ENCODE measurements at regions not wholly inside any gene's neighbourhood (a gene's known extent, or its start where the extent isn't known, plus 50 kb on each side); places are given as distances from the start of the nearest gene placed in this dataset.

DNA sequence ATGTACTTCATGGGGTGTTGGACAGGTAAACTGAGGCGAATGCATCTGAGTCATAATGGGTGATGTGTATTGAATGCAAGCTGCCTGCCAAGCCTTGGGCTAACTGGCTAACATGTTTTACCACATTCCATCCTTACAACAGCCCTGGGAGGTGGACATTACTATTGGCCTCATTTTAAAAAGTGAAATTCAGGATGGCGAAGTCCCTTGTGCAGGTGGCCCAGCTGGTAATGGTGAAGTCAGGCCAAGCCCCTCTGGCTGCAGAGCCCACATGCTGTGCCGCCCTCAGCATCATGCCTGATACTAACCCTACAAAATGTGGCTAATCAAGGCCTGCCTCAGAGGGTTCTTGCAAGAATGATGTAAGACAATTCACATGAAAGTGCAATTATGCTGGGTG, 60.0 kb upstream of the CHD2 start:
- TF ChIP-seq SPI1 (IDR thresholded peaks at IDR 0.05; ENCODE audit: low read depth, low read length), result no peak
- no peak for TF ChIP-seq POLR2A (IDR thresholded peaks at IDR 0.05; ENCODE audit: low read depth, low read length)
- no peak for TF ChIP-seq POLR2AphosphoS5 (IDR thresholded peaks at IDR 0.05; ENCODE audit: low read depth, low read length)
- no peak for TF ChIP-seq TAF1 (IDR thresholded peaks at IDR 0.05; ENCODE audit: low read depth, low read length)
- no peak for TF ChIP-seq POU2F2 (IDR thresholded peaks at IDR 0.05; ENCODE audit: low read depth, low read length)

All from GM12891 (cell line).